ENCODE measurements at regions not wholly inside any gene's neighbourhood (a gene's known extent, or its start where the extent isn't known, plus 50 kb on each side); places are given as distances from the start of the nearest gene placed in this dataset.

GRCh38 chr2:60634438-60634837 lies 81.0 kb upstream of the BCL11A start:
- Histone ChIP-seq H3K27me3 (no peaks in the 10 kb centered on the region), H3K36me3 (replicated peaks in 1 of 2; ENCODE audit: insufficient read depth in 1 of 2, low read depth in 2 of 2) (no peaks in the 10 kb centered on the region), H3K9me3 (no peaks in the 10 kb centered on the region), H3K4me1 (no peaks in the 10 kb centered on the region), H3K27ac (peak overlapping the region in 1 of 4 donors; percentile 44), H3K4me3 (no peak overlapping the region)
- no peak for ATAC-seq
- 43 to 72% methylated on average over 1 of the region's 1 CpG for WGBS, 2 donors
- intact Hi-C loops (cut with DNase I): no loop called here
- TF ChIP-seq POLR2A (IDR thresholded peaks at IDR 0.05): no peak
- TF ChIP-seq CTCF (IDR thresholded peaks at IDR 0.05): no peak
- no peak for DNase-seq

- WGBS, 2 donors: 13 to 15% methylated on average over 6 of the region's 6 CpGs
- H3K4me3 ChIP-seq: no peak overlapping the region
- intact Hi-C loops (cut with DNase I): no loop called here
- no peaks in the 10 kb centered on the region for H3K27me3 ChIP-seq
- H3K36me3 ChIP-seq (replicated peaks in 1 of 2; ENCODE audit: insufficient read depth in 1 of 2, low read depth in 2 of 2): no peaks in the 10 kb centered on the region
- ATAC-seq (peak; percentile 72), DNase-seq (peak; percentile 31 to 52 (median 44))
- H3K9me3 ChIP-seq: no peaks in the 10 kb centered on the region
- no peak overlapping the region for H3K27ac ChIP-seq
- peak; percentile 37 to 96 (median 62) for TF ChIP-seq CTCF (IDR thresholded peaks at IDR 0.05)
- no peak for TF ChIP-seq POLR2A (IDR thresholded peaks at IDR 0.05)
- peaks cover 6% of the 10 kb centered on the region for H3K4me1 ChIP-seq
These were observed 88.6 kb upstream of the BCL11A start for GRCh38 chr2:60641811-60642788.

GRCh38 chr2:60643747-60644146 lies 90.3 kb upstream of the BCL11A start:
- Histone ChIP-seq H3K4me1 (peaks cover 15% of the 10 kb centered on the region), H3K27me3 (no peaks in the 10 kb centered on the region), H3K27ac (no peak overlapping the region), H3K36me3 (replicated peaks in 1 of 2; ENCODE audit: insufficient read depth in 1 of 2, low read depth in 2 of 2) (no peaks in the 10 kb centered on the region), H3K9me3 (no peaks in the 10 kb centered on the region), H3K4me3 (no peak overlapping the region)
- TF ChIP-seq POLR2A (IDR thresholded peaks at IDR 0.05) (no peak), CTCF (IDR thresholded peaks at IDR 0.05) (no peak)
- 74 to 78% methylated on average over 7 of the region's 7 CpGs for whole genome bisulfite sequencing, 2 donors
- intact Hi-C loops (cut with DNase I): no loop called here
- ATAC-seq (no peak), DNase-seq (no peak)

- H3K4me3 ChIP-seq: no peak overlapping the region
- intact Hi-C loops (cut with DNase I): no loop called here
- no peaks in the 10 kb centered on the region for H3K27me3 ChIP-seq
- peaks cover 15% of the 10 kb centered on the region for H3K4me1 ChIP-seq
- DNase-seq: no peak
- no peak overlapping the region for H3K27ac ChIP-seq
- no peak for ATAC-seq
- no peaks in the 10 kb centered on the region for H3K36me3 ChIP-seq (replicated peaks in 1 of 2; ENCODE audit: insufficient read depth in 1 of 2, low read depth in 2 of 2)
- WGBS, 2 donors: 80% methylated on average over 6 of the region's 6 CpGs
- TF ChIP-seq POLR2A (IDR thresholded peaks at IDR 0.05) (no peak), CTCF (IDR thresholded peaks at IDR 0.05) (no peak)
- H3K9me3 ChIP-seq: no peaks in the 10 kb centered on the region
These were observed 91.5 kb upstream of the BCL11A start for GRCh38 chr2:60644951-60645350.

All from body of pancreas (tissue), 4 donors.